DOHH2 (cell line): ENCODE measurements at regions not wholly inside any gene's neighbourhood (a gene's known extent, or its start where the extent isn't known, plus 50 kb on each side); places are given as distances from the start of the nearest gene placed in this dataset.

Experiments used
- H3F3A ChIP-seq: fragments of 200-600 bp; sonication (generic), shearing (Covaris generic); 2 replicates; pipeline ENCODE4 v1.6.0; 2016; ENCODE audit warnings: antibody characterized with exemption, mild to moderate bottlenecking; ENCODE audit not compliant: control insufficient read depth, insufficient read depth
- H3K27ac ChIP-seq: fragments of 200-600 bp; sonication (generic); 2 replicates; pipeline ENCODE4 v1.5.1; 2014; ENCODE audit warnings: low read depth, mild to moderate bottlenecking, low read length, moderate library complexity
- H3K27me3 ChIP-seq: fragments of 200-600 bp; sonication (generic); 2 replicates; pipeline ENCODE4 v1.6.1; 2014; ENCODE audit warnings: mild to moderate bottlenecking, low read length, mixed read lengths; ENCODE audit not compliant: control insufficient read depth
- H3K36me3 ChIP-seq: fragments of 200-600 bp; sonication (generic); 2 replicates; pipeline ENCODE4 v1.6.1; 2014; ENCODE audit warnings: mild to moderate bottlenecking, low read length, moderate library complexity, mixed read lengths; ENCODE audit not compliant: control insufficient read depth
- H3K4me1 ChIP-seq: fragments of 200-600 bp; sonication (generic); 2 replicates; pipeline ENCODE4 v1.6.1; 2014; ENCODE audit warnings: mild to moderate bottlenecking, low read length, mixed read lengths; ENCODE audit not compliant: control insufficient read depth
- H3K4me2 ChIP-seq: fragments of 200-600 bp; sonication (generic); 2 replicates; pipeline ENCODE4 v1.6.0; 2014; ENCODE audit warnings: mild to moderate bottlenecking, low read length, moderate library complexity
- H3K4me3 ChIP-seq: fragments of 200-600 bp; sonication (generic); 2 replicates; pipeline ENCODE4 v1.5.1; 2014; ENCODE audit warnings: mild to moderate bottlenecking, low read length, mixed read lengths
- H3K79me2 ChIP-seq: fragments of 200-600 bp; sonication (generic); 2 replicates; pipeline ENCODE4 v1.6.1; 2014; ENCODE audit warnings: mild to moderate bottlenecking, low read length, mixed read lengths; ENCODE audit not compliant: control insufficient read depth
- H3K9me2 ChIP-seq: fragments of 200-600 bp; sonication (generic); replicated peaks from 2 replicates; pipeline ENCODE4 v1.6.1; 2014; ENCODE audit warnings: mild to moderate bottlenecking, low read length, mixed read lengths; ENCODE audit not compliant: control insufficient read depth
- H3K9me3 ChIP-seq: fragments of 200-600 bp; sonication (generic); 2 replicates; pipeline ENCODE4 v1.6.1; 2014; ENCODE audit warnings: antibody characterized with exemption, low read length, mixed read lengths; ENCODE audit not compliant: control insufficient read depth, insufficient read depth
- H4K20me1 ChIP-seq: fragments of 200-600 bp; sonication (generic); 2 replicates; pipeline ENCODE4 v1.6.0; 2014; ENCODE audit warnings: low read depth, mild to moderate bottlenecking, antibody characterized with exemption, low read length, moderate library complexity; ENCODE audit not compliant: control insufficient read depth, insufficient read depth
- EZH2phosphoT487 ChIP-seq: fragments of 200-600 bp; sonication (generic); IDR thresholded peaks from 2 replicates; pipeline ENCODE4 v1.6.1; 2017; ENCODE audit warnings: borderline replicate concordance, mild to moderate bottlenecking, antibody characterized with exemption, low read length, moderate library complexity, mixed read lengths
- TF ChIP-seq, protein P1 (sequence below): fragments of 200-600 bp; sonication (generic); IDR thresholded peaks from one replicate; pipeline ENCODE4 v1.5.1; 2014; ENCODE audit warnings: antibody characterized with exemption, mild to moderate bottlenecking, low read depth, low read length; ENCODE audit not compliant: poor library complexity, severe bottlenecking

DNA sequence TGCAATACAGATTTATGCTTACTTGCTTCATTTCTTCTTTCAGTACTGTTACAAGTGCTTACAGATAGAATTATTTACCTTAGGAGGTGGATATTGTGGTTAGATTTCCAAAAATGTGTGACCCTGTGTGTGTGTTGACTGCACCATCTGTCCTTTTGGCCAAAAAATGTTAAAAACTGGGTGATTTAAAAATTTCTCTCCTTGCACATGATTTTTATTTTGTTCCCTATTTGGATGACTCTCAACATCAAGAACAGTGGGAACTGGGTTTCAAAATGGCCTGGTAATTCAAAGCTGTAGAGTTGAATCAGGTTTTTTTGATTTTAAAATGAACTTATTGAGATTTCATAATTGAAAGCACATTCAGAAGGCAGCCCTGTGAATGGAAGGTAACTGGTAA is 1132.9 kb downstream of the RAPGEF2 start:
- Histone ChIP-seq H3K79me2 (no peaks in the 10 kb centered on the region), H3K9me2 (no peaks in the 10 kb centered on the region), H3F3A (no peaks in the 10 kb centered on the region), H3K4me3 (no peak overlapping the region), H3K27ac (no peak overlapping the region), H3K4me1 (no peaks in the 10 kb centered on the region), H3K4me2 (no peak overlapping the region), H3K9me3 (no peaks in the 10 kb centered on the region), H3K27me3 (no peaks in the 10 kb centered on the region), H3K36me3 (no peaks in the 10 kb centered on the region), H4K20me1 (no peaks in the 10 kb centered on the region)
- TF ChIP-seq, protein P1, sequence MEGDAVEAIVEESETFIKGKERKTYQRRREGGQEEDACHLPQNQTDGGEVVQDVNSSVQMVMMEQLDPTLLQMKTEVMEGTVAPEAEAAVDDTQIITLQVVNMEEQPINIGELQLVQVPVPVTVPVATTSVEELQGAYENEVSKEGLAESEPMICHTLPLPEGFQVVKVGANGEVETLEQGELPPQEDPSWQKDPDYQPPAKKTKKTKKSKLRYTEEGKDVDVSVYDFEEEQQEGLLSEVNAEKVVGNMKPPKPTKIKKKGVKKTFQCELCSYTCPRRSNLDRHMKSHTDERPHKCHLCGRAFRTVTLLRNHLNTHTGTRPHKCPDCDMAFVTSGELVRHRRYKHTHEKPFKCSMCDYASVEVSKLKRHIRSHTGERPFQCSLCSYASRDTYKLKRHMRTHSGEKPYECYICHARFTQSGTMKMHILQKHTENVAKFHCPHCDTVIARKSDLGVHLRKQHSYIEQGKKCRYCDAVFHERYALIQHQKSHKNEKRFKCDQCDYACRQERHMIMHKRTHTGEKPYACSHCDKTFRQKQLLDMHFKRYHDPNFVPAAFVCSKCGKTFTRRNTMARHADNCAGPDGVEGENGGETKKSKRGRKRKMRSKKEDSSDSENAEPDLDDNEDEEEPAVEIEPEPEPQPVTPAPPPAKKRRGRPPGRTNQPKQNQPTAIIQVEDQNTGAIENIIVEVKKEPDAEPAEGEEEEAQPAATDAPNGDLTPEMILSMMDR: no peak
- no peak for TF ChIP-seq EZH2phosphoT487

DNA sequence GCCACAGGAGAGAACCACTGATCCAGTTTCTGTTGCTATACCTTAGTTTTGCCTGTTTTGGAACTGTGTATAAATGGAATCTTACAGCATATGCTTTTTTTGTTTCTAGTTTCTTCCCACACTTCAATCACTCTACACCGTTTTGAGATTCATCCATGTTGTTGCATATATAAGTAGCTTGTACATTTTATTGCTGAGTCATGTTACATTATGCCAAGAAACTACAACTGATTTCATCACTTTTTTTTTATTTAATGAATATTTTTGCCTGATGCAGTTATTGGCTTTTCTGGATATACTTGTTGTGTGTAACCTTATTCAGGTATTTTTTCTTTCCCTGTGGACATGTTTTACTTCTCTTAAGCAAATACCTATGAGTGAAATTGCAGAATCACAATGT is 1135.9 kb downstream of the RAPGEF2 start:
- Histone ChIP-seq H3K9me2 (no peaks in the 10 kb centered on the region), H3K27me3 (no peaks in the 10 kb centered on the region), H3F3A (no peaks in the 10 kb centered on the region), H3K4me3 (no peak overlapping the region), H3K27ac (no peak overlapping the region), H3K4me2 (no peak overlapping the region), H4K20me1 (no peaks in the 10 kb centered on the region), H3K9me3 (no peaks in the 10 kb centered on the region), H3K4me1 (no peaks in the 10 kb centered on the region), H3K36me3 (no peaks in the 10 kb centered on the region), H3K79me2 (no peaks in the 10 kb centered on the region)
- TF ChIP-seq EZH2phosphoT487: no peak
- TF ChIP-seq, protein P1: no peak

DNA sequence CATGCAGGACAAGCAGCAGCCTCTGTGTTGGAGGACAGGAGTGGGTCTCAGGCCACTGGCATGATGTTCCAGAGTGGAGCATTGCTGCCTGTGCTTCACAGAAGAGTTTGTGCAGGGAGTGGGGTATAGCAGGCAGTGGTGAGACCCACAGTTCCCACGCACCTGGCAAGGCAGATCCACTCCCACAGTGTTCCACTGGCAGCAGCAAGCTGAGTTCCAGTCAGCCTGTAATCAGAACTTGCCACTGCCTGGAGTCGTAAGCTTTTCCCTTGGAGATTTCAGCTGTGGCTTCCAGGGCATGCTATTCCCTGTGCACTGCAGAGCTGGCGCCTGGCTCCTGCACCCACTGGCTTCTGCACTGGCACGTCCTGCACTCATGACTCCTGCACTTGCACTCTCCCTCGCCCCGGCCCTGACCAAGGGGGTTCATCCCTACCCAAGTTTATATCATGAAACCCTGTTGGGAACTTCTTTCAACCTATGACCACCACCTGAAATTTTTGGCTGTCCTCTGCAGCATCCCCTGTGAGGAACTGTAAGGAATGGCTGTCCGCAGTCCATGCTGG is 1144.3 kb downstream of the RAPGEF2 start:
- H3K4me2 ChIP-seq: no peak overlapping the region

More for the DNA sequence above, 1144.3 kb downstream of the RAPGEF2 start:
- no peak overlapping the region for H3K27ac ChIP-seq
- no peaks in the 10 kb centered on the region for H3K9me2 ChIP-seq
- no peaks in the 10 kb centered on the region for H3K27me3 ChIP-seq
- no peaks in the 10 kb centered on the region for H3K36me3 ChIP-seq
- no peaks in the 10 kb centered on the region for H3K79me2 ChIP-seq
- H3F3A ChIP-seq: no peaks in the 10 kb centered on the region
- H3K4me3 ChIP-seq: no peak overlapping the region
- no peak for TF ChIP-seq EZH2phosphoT487
- TF ChIP-seq, protein P1: no peak
- no peaks in the 10 kb centered on the region for H3K4me1 ChIP-seq
- H3K9me3 ChIP-seq: no peaks in the 10 kb centered on the region
- H4K20me1 ChIP-seq: no peaks in the 10 kb centered on the region
